K562 (cell line): ENCODE measurements at regions not wholly inside any gene's neighbourhood (a gene's known extent, or its start where the extent isn't known, plus 50 kb on each side); places are given as distances from the start of the nearest gene placed in this dataset.

Experiments
- ATAC-seq: fragments of 200-7000 bp; cut with Tn5 transposase; 3 replicates; pipeline ENCODE4 v1.9.1; 2020; ENCODE audit warnings: moderate library complexity
- BruUV-seq: library from RNA; stranded (reverse); fragments of 400-500 nt; replicated peaks from 2 replicates; lab custom pipeline; 2021; lab: Mats Ljungman, UMichigan
- CTCF ChIA-PET: fragments of 300-600 bp; formaldehyde crosslinking; extraction: SDS; loops from one replicate; lab custom pipeline; 2021; ENCODE audit warnings: low intra/inter-chr PET ratio; lab: Yijun Ruan, JAX
- POLR2A ChIA-PET: fragments of 300-600, 350-650 bp; sonication (Branson Sonifier 250); formaldehyde crosslinking; extraction: SDS; loops from one replicate; lab custom pipeline; 2021; ENCODE audit warnings: antibody characterized with exemption, inconsistent platforms; lab: Yijun Ruan, JAX
- DNase-seq, 4 experiments: peaks; one replicate each; pipeline versions ENCODE4 v3.0.0 to v3.0.0-alpha.2; 2011 to 2018; ENCODE audit warnings: low spot score in 3 of 4, mixed read lengths in 3 of 4; ENCODE audit errors: extremely low read depth in 1 of 4
- FAIRE-seq: peaks from 2 replicates; lab custom pipeline; 2011; peaks lifted over from hg19 to GRCh38; lab: Jason Lieb, UNC
- H2AFZ ChIP-seq: 2 replicates; pipeline ENCODE4 v1.6.0; 2011; ENCODE audit warnings: low read depth, low read length, control low read depth, inconsistent platforms
- H3K27ac ChIP-seq: fragments of 200-600 bp; 3 replicates; pipeline ENCODE4 v1.8.0; 2011; ENCODE audit warnings: low read depth, mild to moderate bottlenecking, control low read depth, inconsistent platforms, low read length, moderate library complexity, mixed read lengths; ENCODE audit errors: extremely low read depth
- H3K27me3 ChIP-seq, 2 experiments: fragments of 300-600 bp in 1 of 2; 2 replicates in 1 of 2; 3 replicates in 1 of 2; pipeline versions ENCODE4 v1.6.0 to v1.8.0; 2011; ENCODE audit warnings: inconsistent platforms in 2 of 2, low read length in 2 of 2, mild to moderate bottlenecking in 1 of 2, mixed read lengths in 1 of 2, moderate library complexity in 1 of 2; ENCODE audit not compliant: control insufficient read depth in 2 of 2, insufficient read depth in 2 of 2
- H3K36me3 ChIP-seq: fragments of 300-600 bp; 3 replicates; pipeline ENCODE4 v1.8.0; 2011; ENCODE audit warnings: mild to moderate bottlenecking, low read length, inconsistent platforms; ENCODE audit not compliant: control insufficient read depth, insufficient read depth
- H3K4me1 ChIP-seq, 2 experiments: fragments of 200-600 bp in 1 of 2; replicated peaks in 1 of 2; 2 replicates in 1 of 2; 3 replicates in 1 of 2; pipeline versions ENCODE4 v1.5.1 to v1.8.0; 2011; ENCODE audit warnings: inconsistent platforms in 2 of 2, low read length in 2 of 2, mild to moderate bottlenecking in 1 of 2, mixed read lengths in 1 of 2, moderate library complexity in 1 of 2; ENCODE audit not compliant: control insufficient read depth in 2 of 2, insufficient read depth in 2 of 2
- H3K4me2 ChIP-seq: 2 replicates; pipeline ENCODE4 v1.6.1; 2011; ENCODE audit warnings: low read length, control low read depth, inconsistent platforms, mixed read lengths; ENCODE audit not compliant: insufficient read depth
- H3K4me3 ChIP-seq: fragments of 200-600 bp; sonication (generic), shearing (Covaris generic); 2 replicates; pipeline ENCODE4 v1.5.1; 2016; ENCODE audit warnings: control low read depth, inconsistent platforms
- H3K79me2 ChIP-seq: fragments of 200-600 bp; 3 replicates; pipeline ENCODE4 v1.8.0; 2011; ENCODE audit warnings: low read length, inconsistent platforms; ENCODE audit not compliant: control insufficient read depth, insufficient read depth
- H3K9ac ChIP-seq, 2 experiments: 2 replicates each; pipeline versions ENCODE4 v1.6.0 to v1.6.1; 2011; ENCODE audit warnings: low read depth in 2 of 2, low read length in 2 of 2, control low read depth in 1 of 2, inconsistent platforms in 1 of 2, mild to moderate bottlenecking in 1 of 2, mixed read lengths in 1 of 2; ENCODE audit not compliant: insufficient read depth in 1 of 2
- H3K9me1 ChIP-seq: one replicate; pipeline ENCODE4 v1.6.0; 2011; ENCODE audit warnings: inconsistent platforms, mild to moderate bottlenecking, low read length, moderate library complexity; ENCODE audit not compliant: control insufficient read depth, insufficient read depth
- H3K9me3 ChIP-seq: replicated peaks from 2 replicates; pipeline ENCODE4 v1.5.1; 2011; ENCODE audit warnings: low read depth, low read length, inconsistent platforms; ENCODE audit not compliant: control insufficient read depth, insufficient read depth
- H4K20me1 ChIP-seq: replicated peaks from 2 replicates; pipeline ENCODE4 v1.6.1; 2011; ENCODE audit warnings: low read length, inconsistent platforms, mixed read lengths; ENCODE audit not compliant: control insufficient read depth, insufficient read depth
- CHCHD3 ChIP-seq: fragments of 250-450 bp; sonication (Bioruptor Pico); IDR thresholded peaks from 2 replicates; pipeline ENCODE4 v2.1.2; 2022; ENCODE audit warnings: mild to moderate bottlenecking
- DMBX1 ChIP-seq: fragments of 250-450 bp; sonication (Bioruptor Pico); IDR thresholded peaks from 2 replicates; pipeline ENCODE4 v1.8.0; 2022; ENCODE audit warnings: inconsistent platforms, mild to moderate bottlenecking, moderate library complexity, borderline replicate concordance
- HSF4 ChIP-seq: fragments of 250-450 bp; sonication (Bioruptor Pico); IDR thresholded peaks from 2 replicates; pipeline ENCODE4 v2.1.2; 2022; ENCODE audit warnings: mild to moderate bottlenecking, moderate library complexity, borderline replicate concordance
- MAFF ChIP-seq: IDR thresholded peaks from 2 replicates; pipeline ENCODE4 v1.6.1; 2012; ENCODE audit warnings: low read length, improper control_type of control experiment
- MTA1 ChIP-seq: fragments of 450-650 bp; IDR thresholded peaks from 2 replicates; pipeline ENCODE4 v1.6.1; 2017; ENCODE audit warnings: borderline replicate concordance
- NCOA1 ChIP-seq: fragments of 450-650 bp; IDR thresholded peaks from 2 replicates; pipeline ENCODE4 v1.6.1; 2016; ENCODE audit warnings: low read depth
- PYGO2 ChIP-seq: fragments of 450-650 bp; IDR thresholded peaks from 2 replicates; pipeline ENCODE4 v1.6.1; 2016; ENCODE audit warnings: mild to moderate bottlenecking, missing genetic modification characterization, moderate library complexity, missing compliant biosample characterization
- SAFB ChIP-seq: fragments of 200-400 bp; formaldehyde crosslinking; IDR thresholded peaks from 2 replicates; pipeline ENCODE4 v1.6.1; 2017; ENCODE audit warnings: low read depth, low read length, borderline replicate concordance
- THRAP3 ChIP-seq: fragments of 450-650 bp; IDR thresholded peaks from 2 replicates; pipeline ENCODE4 v1.6.1; 2016; ENCODE audit warnings: mild to moderate bottlenecking, inconsistent platforms, borderline replicate concordance
- WGBS: fragments of 100-300 bp; shearing (Covaris generic); methylation state at CpG from one replicate; pipeline ENCODE4 v1.1.6; 2016; ENCODE audit warnings: low coverage, mixed read lengths; ENCODE audit not compliant: insufficient coverage; ENCODE audit errors: missing lambda C conversion rate; 5-methylcytosine and 5-hydroxymethylcytosine counted together
- in situ Hi-C: fragments of 300-500 bp; cut with MboI; formaldehyde crosslinking; loops from 4 replicates; pipeline ENCODE4 v1.15.0; 2018; ENCODE audit warnings: inconsistent platforms, mixed read lengths
- intact Hi-C: fragments of 100-400 bp; cut with micrococcal nuclease; formaldehyde crosslinking; loops from 2 replicates; pipeline ENCODE4 v1.14.2; 2022
- TF ChIP-seq, protein P1 (sequence below), 2 experiments: fragments of 200-800 bp in 1 of 2; sonication (Bioruptor generic) in 1 of 2; sonication (generic) in 1 of 2; formaldehyde crosslinking in 1 of 2; IDR thresholded peaks in 1 of 2; conservative IDR thresholded peaks in 1 of 2; 2 replicates each; pipeline versions ENCODE4 v1.5.0 to v1.6.1; 2016 to 2020; ENCODE audit warnings: missing compliant biosample characterization in 1 of 2, missing genetic modification characterization in 1 of 2, missing genetic modification reagents in 1 of 2
- TF ChIP-seq, protein P2 (sequence below): sonication (generic); formaldehyde crosslinking; IDR thresholded peaks from 2 replicates; pipeline ENCODE4 v1.8.0; 2023; ENCODE audit warnings: mild to moderate bottlenecking, missing genetic modification reagents

DNA sequence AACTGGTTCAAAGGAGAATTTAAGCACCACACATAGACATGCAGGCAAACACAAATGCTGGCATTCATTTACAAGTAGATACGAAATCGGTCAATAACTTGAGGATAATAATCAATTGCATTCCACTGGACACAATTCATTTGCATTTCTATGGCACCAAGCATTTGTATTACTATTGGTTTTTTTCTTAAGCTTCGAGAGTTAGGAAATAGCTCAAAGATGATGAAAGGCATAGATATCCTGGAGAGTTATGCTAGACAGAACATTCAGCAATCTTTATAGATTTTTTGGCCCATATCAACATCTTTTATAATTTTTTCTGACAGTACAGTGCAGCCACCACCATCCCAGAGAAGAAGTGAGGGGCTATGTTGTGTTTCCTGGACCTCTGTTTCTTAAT is 544.4 kb downstream of the MIAT start:
- 0% methylated on average over 3 of the region's 3 CpGs for WGBS
- Histone ChIP-seq H3K4me1 (no peaks in the 10 kb centered on the region), H4K20me1 (no peaks in the 10 kb centered on the region), H3K27me3 (no peaks in the 10 kb centered on the region), H2AFZ (no peak overlapping the region), H3K9me3 (no peaks in the 10 kb centered on the region), H3K9me1 (no peaks in the 10 kb centered on the region), H3K79me2 (no peaks in the 10 kb centered on the region), H3K9ac (no peak overlapping the region), H3K27ac (no peak overlapping the region), H3K36me3 (no peaks in the 10 kb centered on the region), H3K4me3 (no peak overlapping the region), H3K4me2 (no peak overlapping the region)
- DNase-seq: no peak
- in situ Hi-C loops (no loop called here), intact Hi-C loops (no loop called here)
- no TSS peak for BruUV-seq
- POLR2A ChIA-PET: no interaction called here
- no peak for ATAC-seq
- FAIRE-seq: no peak
- CTCF ChIA-PET: no interaction called here
- TF ChIP-seq MAFF: no peak
- no peak for TF ChIP-seq SAFB

DNA sequence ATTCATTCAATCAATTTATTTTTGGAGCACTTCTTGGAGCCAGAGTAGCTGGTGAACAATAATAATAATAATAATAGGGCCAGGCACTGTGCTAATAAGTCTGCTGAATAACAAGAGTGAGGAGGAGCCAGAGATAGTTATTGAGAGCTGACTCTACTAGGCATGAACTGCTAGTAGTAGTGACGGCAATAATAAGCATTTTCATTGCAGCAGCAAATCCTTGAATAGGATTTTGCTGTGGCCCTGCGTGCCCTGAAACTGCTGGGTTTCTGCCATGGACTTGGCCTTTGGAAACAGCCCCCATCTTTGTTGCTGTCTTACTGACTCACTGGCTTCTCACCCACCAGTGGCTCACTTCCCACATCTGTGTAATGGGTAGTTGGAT is 545.9 kb downstream of the MIAT start:
- H3K4me2 ChIP-seq: no peak overlapping the region
- CTCF ChIA-PET: no interaction called here
- H3K9me3 ChIP-seq: no peaks in the 10 kb centered on the region
- H3K4me1 ChIP-seq: no peaks in the 10 kb centered on the region
- intact Hi-C loops: no loop called here
- in situ Hi-C loops: no loop called here
- WGBS: 12% methylated on average over 2 of the region's 2 CpGs
- H3K79me2 ChIP-seq: no peaks in the 10 kb centered on the region
- H3K4me3 ChIP-seq: no peak overlapping the region
- H3K27me3 ChIP-seq: no peaks in the 10 kb centered on the region
- TF ChIP-seq, protein P1, sequence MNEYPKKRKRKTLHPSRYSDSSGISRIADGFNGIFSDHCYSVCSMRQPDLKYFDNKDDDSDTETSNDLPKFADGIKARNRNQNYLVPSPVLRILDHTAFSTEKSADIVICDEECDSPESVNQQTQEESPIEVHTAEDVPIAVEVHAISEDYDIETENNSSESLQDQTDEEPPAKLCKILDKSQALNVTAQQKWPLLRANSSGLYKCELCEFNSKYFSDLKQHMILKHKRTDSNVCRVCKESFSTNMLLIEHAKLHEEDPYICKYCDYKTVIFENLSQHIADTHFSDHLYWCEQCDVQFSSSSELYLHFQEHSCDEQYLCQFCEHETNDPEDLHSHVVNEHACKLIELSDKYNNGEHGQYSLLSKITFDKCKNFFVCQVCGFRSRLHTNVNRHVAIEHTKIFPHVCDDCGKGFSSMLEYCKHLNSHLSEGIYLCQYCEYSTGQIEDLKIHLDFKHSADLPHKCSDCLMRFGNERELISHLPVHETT (CRISPR knock-in tag; conservative IDR thresholded peaks at IDR 0.05 in 1 of 2, IDR thresholded peaks at IDR 0.05 in 1 of 2): no peak
- no peak for TF ChIP-seq NCOA1
- TF ChIP-seq MAFF: no peak
- TF ChIP-seq DMBX1: no peak
- TF ChIP-seq, protein P2, sequence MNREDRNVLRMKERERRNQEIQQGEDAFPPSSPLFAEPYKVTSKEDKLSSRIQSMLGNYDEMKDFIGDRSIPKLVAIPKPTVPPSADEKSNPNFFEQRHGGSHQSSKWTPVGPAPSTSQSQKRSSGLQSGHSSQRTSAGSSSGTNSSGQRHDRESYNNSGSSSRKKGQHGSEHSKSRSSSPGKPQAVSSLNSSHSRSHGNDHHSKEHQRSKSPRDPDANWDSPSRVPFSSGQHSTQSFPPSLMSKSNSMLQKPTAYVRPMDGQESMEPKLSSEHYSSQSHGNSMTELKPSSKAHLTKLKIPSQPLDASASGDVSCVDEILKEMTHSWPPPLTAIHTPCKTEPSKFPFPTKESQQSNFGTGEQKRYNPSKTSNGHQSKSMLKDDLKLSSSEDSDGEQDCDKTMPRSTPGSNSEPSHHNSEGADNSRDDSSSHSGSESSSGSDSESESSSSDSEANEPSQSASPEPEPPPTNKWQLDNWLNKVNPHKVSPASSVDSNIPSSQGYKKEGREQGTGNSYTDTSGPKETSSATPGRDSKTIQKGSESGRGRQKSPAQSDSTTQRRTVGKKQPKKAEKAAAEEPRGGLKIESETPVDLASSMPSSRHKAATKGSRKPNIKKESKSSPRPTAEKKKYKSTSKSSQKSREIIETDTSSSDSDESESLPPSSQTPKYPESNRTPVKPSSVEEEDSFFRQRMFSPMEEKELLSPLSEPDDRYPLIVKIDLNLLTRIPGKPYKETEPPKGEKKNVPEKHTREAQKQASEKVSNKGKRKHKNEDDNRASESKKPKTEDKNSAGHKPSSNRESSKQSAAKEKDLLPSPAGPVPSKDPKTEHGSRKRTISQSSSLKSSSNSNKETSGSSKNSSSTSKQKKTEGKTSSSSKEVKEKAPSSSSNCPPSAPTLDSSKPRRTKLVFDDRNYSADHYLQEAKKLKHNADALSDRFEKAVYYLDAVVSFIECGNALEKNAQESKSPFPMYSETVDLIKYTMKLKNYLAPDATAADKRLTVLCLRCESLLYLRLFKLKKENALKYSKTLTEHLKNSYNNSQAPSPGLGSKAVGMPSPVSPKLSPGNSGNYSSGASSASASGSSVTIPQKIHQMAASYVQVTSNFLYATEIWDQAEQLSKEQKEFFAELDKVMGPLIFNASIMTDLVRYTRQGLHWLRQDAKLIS (CRISPR knock-in tag): no peak
- no peak for TF ChIP-seq MTA1
- TF ChIP-seq CHCHD3 (CRISPR knock-in tag): no peak
- no peak for TF ChIP-seq HSF4
- TF ChIP-seq PYGO2 (tag): no peak
- no peak for TF ChIP-seq THRAP3
- no peak overlapping the region for H3K27ac ChIP-seq
- FAIRE-seq (no peak), ATAC-seq (no peak), DNase-seq (no peak)
- POLR2A ChIA-PET: no interaction called here
- no TSS peak for BruUV-seq
- no peak overlapping the region for H3K9ac ChIP-seq
- no peaks in the 10 kb centered on the region for H3K9me1 ChIP-seq
- H4K20me1 ChIP-seq: no peaks in the 10 kb centered on the region; the same call in 1 of the 2 replicates
- H2AFZ ChIP-seq: no peak overlapping the region
- H3K36me3 ChIP-seq: no peaks in the 10 kb centered on the region
